Endothelial cell of umbilical vein (primary cell): ENCODE measurements at regions not wholly inside any gene's neighbourhood (a gene's known extent, or its start where the extent isn't known, plus 50 kb on each side); places are given as distances from the start of the nearest gene placed in this dataset.

Experiments
- BruUV-seq: library from RNA; stranded (reverse); fragments of 400-500 nt; replicated peaks from 2 replicates; lab custom pipeline; 2021; lab: Mats Ljungman, UMichigan
- CTCF ChIA-PET: fragments of 300-600, 350-600 bp; sonication (Branson Sonifier 250); formaldehyde crosslinking; loops from one replicate; lab custom pipeline; 2021; ENCODE audit warnings: antibody characterized with exemption, inconsistent platforms; lab: Charles Lee
- POLR2A ChIA-PET: fragments of 300-600, 350-600 bp; sonication (Branson Sonifier 250); formaldehyde crosslinking; loops from one replicate; lab custom pipeline; 2021; ENCODE audit warnings: antibody characterized with exemption, inconsistent platforms; lab: Charles Lee
- DNase-seq: peaks from one replicate; pipeline ENCODE4 v3.0.0-alpha.2; 2011; ENCODE audit warnings: low read depth, low spot score
- FAIRE-seq: peaks from 2 replicates; lab custom pipeline; 2011; peaks lifted over from hg19 to GRCh38; lab: Jason Lieb, UNC
- H2AFZ ChIP-seq: 2 replicates; pipeline ENCODE4 v1.6.0; 2012; ENCODE audit warnings: low read depth, low read length, control low read depth, inconsistent platforms
- H3K27ac ChIP-seq: 2 replicates; pipeline ENCODE4 v1.5.1; 2011; ENCODE audit warnings: low read depth, mild to moderate bottlenecking, control low read depth, low read length, moderate library complexity; ENCODE audit not compliant: insufficient read depth
- H3K27me3 ChIP-seq, 2 experiments: 2 replicates each; pipeline versions ENCODE4 v1.6.0 to v1.6.1; 2011; ENCODE audit warnings: low read length in 2 of 2, mixed read lengths in 1 of 2; ENCODE audit not compliant: control insufficient read depth in 2 of 2, insufficient read depth in 2 of 2
- H3K36me3 ChIP-seq, 2 experiments: 2 replicates in 1 of 2; 3 replicates in 1 of 2; pipeline ENCODE4 v1.5.1; 2011; ENCODE audit warnings: low read length in 2 of 2, mild to moderate bottlenecking in 1 of 2, moderate library complexity in 1 of 2; ENCODE audit not compliant: control insufficient read depth in 2 of 2, insufficient read depth in 2 of 2; ENCODE audit errors: extremely low read depth in 1 of 2
- H3K4me1 ChIP-seq: 3 replicates; pipeline ENCODE4 v1.5.1; 2011; ENCODE audit warnings: mild to moderate bottlenecking, low read length; ENCODE audit not compliant: control insufficient read depth, insufficient read depth; ENCODE audit errors: extremely low read depth
- H3K4me2 ChIP-seq: 2 replicates; pipeline ENCODE4 v1.6.1; 2011; ENCODE audit warnings: low read length, control low read depth, mixed read lengths; ENCODE audit not compliant: insufficient read depth
- H3K4me3 ChIP-seq, 3 experiments: fragments of 200-600 bp in 1 of 3; sonication (generic), shearing (Covaris generic) in 1 of 3; replicated peaks in 1 of 3; 2 replicates each; pipeline ENCODE4 v1.5.1; 2011 to 2016; ENCODE audit warnings: control low read depth in 3 of 3, low read length in 3 of 3, mild to moderate bottlenecking in 2 of 3, inconsistent platforms in 1 of 3, low read depth in 1 of 3, moderate library complexity in 1 of 3; ENCODE audit not compliant: insufficient read depth in 1 of 3
- H3K79me2 ChIP-seq: 2 replicates; pipeline ENCODE4 v1.6.0; 2012; ENCODE audit warnings: low read length, inconsistent platforms; ENCODE audit not compliant: control insufficient read depth, insufficient read depth
- H3K9ac ChIP-seq: replicated peaks from 2 replicates; pipeline ENCODE3; 2011; ENCODE audit warnings: low read length, control low read depth; ENCODE audit not compliant: insufficient read depth; ENCODE audit errors: extremely low read depth
- H3K9me1 ChIP-seq: replicated peaks from 3 replicates; pipeline ENCODE4 v1.6.0; 2011; ENCODE audit warnings: mild to moderate bottlenecking, low read length; ENCODE audit not compliant: control insufficient read depth, insufficient read depth; ENCODE audit errors: extremely low read depth
- H3K9me3 ChIP-seq: replicated peaks from 2 replicates; pipeline ENCODE4 v1.5.1; 2012; ENCODE audit warnings: low read length, inconsistent platforms; ENCODE audit not compliant: control insufficient read depth, insufficient read depth
- H4K20me1 ChIP-seq: replicated peaks from 2 replicates; pipeline ENCODE3; 2011; ENCODE audit warnings: mild to moderate bottlenecking, low read length; ENCODE audit not compliant: control insufficient read depth, insufficient read depth; ENCODE audit errors: extremely low read depth
- EZH2 ChIP-seq: IDR thresholded peaks from 2 replicates; pipeline ENCODE4 v1.6.1; 2012; ENCODE audit warnings: borderline replicate concordance, low read depth, mild to moderate bottlenecking, moderate library complexity, low read length, inconsistent platforms; ENCODE audit not compliant: severe bottlenecking
- FOS ChIP-seq: IDR thresholded peaks from 2 replicates; pipeline ENCODE4 v1.6.1; 2011; ENCODE audit warnings: mild to moderate bottlenecking, low read length, moderate library complexity, borderline replicate concordance; ENCODE audit not compliant: insufficient read depth
- GATA2 ChIP-seq: IDR thresholded peaks from 2 replicates; pipeline ENCODE4 v1.7.0; 2011; ENCODE audit warnings: low read depth, mild to moderate bottlenecking, moderate library complexity, mixed read lengths, low read length; ENCODE audit not compliant: insufficient read length, insufficient read depth
- JUN ChIP-seq: IDR thresholded peaks from 2 replicates; pipeline ENCODE4 v1.6.1; 2011; ENCODE audit warnings: borderline replicate concordance, low read depth; ENCODE audit not compliant: insufficient read length, insufficient read depth
- MYC ChIP-seq: IDR thresholded peaks from one replicate; pipeline ENCODE4 v1.6.1; 2011; ENCODE audit warnings: mild to moderate bottlenecking, low read depth, low read length
- POLR2A ChIP-seq: IDR thresholded peaks from 2 replicates; pipeline ENCODE4 v1.6.1; 2012; ENCODE audit warnings: low read depth, mild to moderate bottlenecking, control low read depth, low read length
- POLR2AphosphoS5 ChIP-seq: IDR thresholded peaks from 2 replicates; pipeline ENCODE4 v1.6.1; 2012; ENCODE audit warnings: low read depth, mild to moderate bottlenecking, control low read depth, low read length, moderate library complexity; ENCODE audit not compliant: insufficient read depth
- dilution Hi-C: fragments of 300-500 bp; cut with MboI; formaldehyde crosslinking; loops from one replicate; pipeline ENCODE4 v1.15.0; 2019; ENCODE audit warnings: low sequenced_read_pairs; ENCODE audit not compliant: extremely low pct_ligation_motif_present
- intact Hi-C: fragments of 100-400 bp; cut with micrococcal nuclease; formaldehyde crosslinking; loops from one replicate; pipeline ENCODE4 v1.10.0; 2022
- TF ChIP-seq, protein P1 (sequence below): IDR thresholded peaks from 2 replicates; pipeline ENCODE4 v1.6.1; 2011; ENCODE audit not compliant: insufficient read depth, insufficient read length
- TF ChIP-seq, protein P2 (sequence below), 2 donors: IDR thresholded peaks; 1 replicate in 1 of 2; 2 replicates in 1 of 2; pipeline ENCODE4 v1.5.1; 2011; ENCODE audit warnings: low read length in 2 of 2, mild to moderate bottlenecking in 2 of 2, moderate library complexity in 2 of 2, control low read depth in 1 of 2, inconsistent platforms in 1 of 2, low read depth in 1 of 2; ENCODE audit not compliant: insufficient read depth in 1 of 2; ENCODE audit errors: extremely low read depth in 1 of 2

DNA sequence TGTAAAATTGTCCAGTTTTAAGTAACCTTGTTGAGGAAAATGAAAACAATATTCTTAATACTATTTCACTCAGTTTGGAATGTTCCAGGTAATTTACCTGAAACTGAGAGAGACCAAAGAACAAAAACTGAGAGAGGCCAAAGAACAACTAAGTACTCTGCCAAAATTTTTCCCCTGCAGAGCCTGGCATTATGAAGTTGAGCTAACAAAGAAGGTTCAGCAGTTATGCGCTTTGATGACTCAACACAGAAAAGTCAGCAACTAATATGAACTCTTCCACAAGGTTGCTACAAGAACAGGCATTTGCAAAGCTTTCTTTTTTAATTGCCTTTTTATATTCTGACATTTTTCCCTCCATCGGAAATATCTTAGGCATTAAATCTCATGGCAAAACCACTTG, 270.9 kb downstream of the CHRM3 start:
- Histone ChIP-seq H2AFZ (no peak overlapping the region), H3K27me3 (no peaks in the 10 kb centered on the region), H3K9me3 (peaks cover 2% of the 10 kb centered on the region), H3K4me3 (no peak overlapping the region), H4K20me1 (no peaks in the 10 kb centered on the region), H3K27ac (no peak overlapping the region), H3K9ac (no peak overlapping the region), H3K36me3 (no peaks in the 10 kb centered on the region), H3K9me1 (no peaks in the 10 kb centered on the region), H3K4me2 (no peak overlapping the region), H3K79me2 (no peaks in the 10 kb centered on the region), H3K4me1 (no peaks in the 10 kb centered on the region)
- CTCF ChIA-PET: no interaction called here
- DNase-seq: no peak
- no peak for TF ChIP-seq MYC
- TF ChIP-seq JUN: no peak
- TF ChIP-seq POLR2AphosphoS5: no peak
- no peak for TF ChIP-seq FOS
- intact Hi-C loops (no loop called here), dilution Hi-C loops (no loop called here)
- FAIRE-seq: no peak
- BruUV-seq: no TSS peak
- POLR2A ChIA-PET: no interaction called here

DNA sequence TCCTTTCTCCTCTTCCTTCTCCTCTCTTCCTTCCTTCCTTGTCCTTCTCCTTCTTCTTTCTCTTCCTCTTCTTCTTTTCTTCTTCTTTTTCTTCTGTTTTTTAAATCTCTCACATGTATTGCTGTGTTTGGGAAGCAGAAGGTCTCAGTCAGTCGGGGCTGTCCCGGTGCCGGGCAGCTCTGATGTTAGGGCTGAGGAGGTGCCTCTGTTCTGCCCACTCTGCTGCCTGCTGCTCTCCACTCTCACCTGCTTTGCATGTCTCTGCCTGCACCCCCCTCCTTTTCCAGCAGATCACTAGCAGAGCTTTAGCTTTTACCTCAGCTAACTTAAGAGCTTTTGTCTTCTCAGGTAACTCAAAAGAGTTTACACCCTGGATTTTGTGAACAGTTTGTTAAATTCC, 276.6 kb downstream of the CHRM3 start:
- TF ChIP-seq POLR2A: no peak
- no peak for TF ChIP-seq MYC
- no peak for TF ChIP-seq POLR2AphosphoS5
- TF ChIP-seq FOS: no peak
- no peak for TF ChIP-seq GATA2
- TF ChIP-seq, protein P1, sequence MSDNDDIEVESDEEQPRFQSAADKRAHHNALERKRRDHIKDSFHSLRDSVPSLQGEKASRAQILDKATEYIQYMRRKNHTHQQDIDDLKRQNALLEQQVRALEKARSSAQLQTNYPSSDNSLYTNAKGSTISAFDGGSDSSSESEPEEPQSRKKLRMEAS: no peak
- TF ChIP-seq, protein P2, sequence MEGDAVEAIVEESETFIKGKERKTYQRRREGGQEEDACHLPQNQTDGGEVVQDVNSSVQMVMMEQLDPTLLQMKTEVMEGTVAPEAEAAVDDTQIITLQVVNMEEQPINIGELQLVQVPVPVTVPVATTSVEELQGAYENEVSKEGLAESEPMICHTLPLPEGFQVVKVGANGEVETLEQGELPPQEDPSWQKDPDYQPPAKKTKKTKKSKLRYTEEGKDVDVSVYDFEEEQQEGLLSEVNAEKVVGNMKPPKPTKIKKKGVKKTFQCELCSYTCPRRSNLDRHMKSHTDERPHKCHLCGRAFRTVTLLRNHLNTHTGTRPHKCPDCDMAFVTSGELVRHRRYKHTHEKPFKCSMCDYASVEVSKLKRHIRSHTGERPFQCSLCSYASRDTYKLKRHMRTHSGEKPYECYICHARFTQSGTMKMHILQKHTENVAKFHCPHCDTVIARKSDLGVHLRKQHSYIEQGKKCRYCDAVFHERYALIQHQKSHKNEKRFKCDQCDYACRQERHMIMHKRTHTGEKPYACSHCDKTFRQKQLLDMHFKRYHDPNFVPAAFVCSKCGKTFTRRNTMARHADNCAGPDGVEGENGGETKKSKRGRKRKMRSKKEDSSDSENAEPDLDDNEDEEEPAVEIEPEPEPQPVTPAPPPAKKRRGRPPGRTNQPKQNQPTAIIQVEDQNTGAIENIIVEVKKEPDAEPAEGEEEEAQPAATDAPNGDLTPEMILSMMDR (IDR thresholded peaks at IDR 0.05; ENCODE audit: extremely low read depth in 1 of 2, insufficient read depth in 1 of 2, low read depth in 1 of 2, low read length in 2 of 2): no peak
- no peak for TF ChIP-seq EZH2
- TF ChIP-seq JUN: no peak
- H3K27ac ChIP-seq: no peak overlapping the region
- no peaks in the 10 kb centered on the region for H3K4me1 ChIP-seq
- POLR2A ChIA-PET: no interaction called here
- no TSS peak for BruUV-seq
- H3K9ac ChIP-seq: no peak overlapping the region
- no peaks in the 10 kb centered on the region for H3K9me1 ChIP-seq
- intact Hi-C loops (no loop called here), dilution Hi-C loops (no loop called here)
- peaks cover 3% of the 10 kb centered on the region for H3K9me3 ChIP-seq
- no peaks in the 10 kb centered on the region for H3K36me3 ChIP-seq
- DNase-seq: no peak
- CTCF ChIA-PET: no interaction called here
- H3K27me3 ChIP-seq: no peaks in the 10 kb centered on the region
- no peaks in the 10 kb centered on the region for H4K20me1 ChIP-seq
- no peak for FAIRE-seq
- no peak overlapping the region for H3K4me3 ChIP-seq
- no peak overlapping the region for H3K4me2 ChIP-seq
- no peak overlapping the region for H2AFZ ChIP-seq
- no peaks in the 10 kb centered on the region for H3K79me2 ChIP-seq
